AML-193 (cell line): ENCODE measurements at regions not wholly inside any gene's neighbourhood (a gene's known extent, or its start where the extent isn't known, plus 50 kb on each side); places are given as distances from the start of the nearest gene placed in this dataset.

Source experiments
- DNase-seq, 2 experiments: peaks; one replicate each; lab custom pipeline; 2025; lab: John Stamatoyannopoulos, UW

GRCh38 chr7:33754933-33755928 lies 150.1 kb upstream of the BMPER start:
- DNase-seq: no peak

DNA sequence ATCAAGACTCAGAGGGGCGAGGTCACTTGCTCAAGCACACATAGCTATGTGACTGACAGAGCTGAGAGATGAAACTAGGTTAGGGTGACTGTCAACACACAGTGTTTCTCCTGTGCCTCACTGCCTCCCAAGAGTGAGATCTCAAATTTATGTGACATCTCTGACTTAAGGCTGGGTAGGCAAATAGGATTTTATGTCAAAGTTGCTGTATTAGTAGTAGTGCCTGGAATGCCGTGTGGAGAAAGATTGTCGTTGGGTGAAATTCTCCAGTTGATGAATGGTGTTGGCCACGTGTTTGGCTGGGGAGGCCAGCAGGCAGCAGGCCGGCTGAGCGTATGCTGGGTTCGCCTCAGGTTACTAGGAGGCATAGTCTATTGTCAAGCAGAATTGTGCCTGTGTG lies 148.3 kb upstream of the BMPER start:
- no peak for DNase-seq

- DNase-seq: peak; percentile 42 to 46
Observed at GRCh38 chr7:33757563-33758165, 147.7 kb upstream of the BMPER start.

DNA sequence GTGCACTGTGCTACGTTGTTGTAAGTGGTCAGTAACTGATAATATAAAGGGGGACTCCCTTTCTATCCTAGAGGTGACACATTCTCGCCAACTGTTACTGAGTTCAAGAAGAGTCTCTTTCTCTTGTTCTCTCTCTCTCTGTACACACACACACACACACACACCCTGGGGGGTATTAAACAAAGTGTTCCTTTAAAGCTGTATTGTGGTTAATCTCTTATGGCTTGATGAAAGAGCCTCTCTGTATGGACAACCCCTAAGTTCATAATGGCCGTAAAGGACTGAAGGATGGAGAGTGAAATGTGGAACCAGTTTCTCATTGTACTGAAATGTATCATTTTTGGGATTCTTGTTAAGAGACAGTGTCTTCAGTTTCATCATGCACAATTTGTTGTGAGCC lies 145.2 kb upstream of the BMPER start:
- no peak for DNase-seq

GRCh38 chr7:33760834-33761233 lies 144.5 kb upstream of the BMPER start:
- no peak for DNase-seq

GRCh38 chr7:33761449-33762080 lies 143.8 kb upstream of the BMPER start:
- DNase-seq: no peak

GRCh38 chr7:33762151-33762910 lies 143.0 kb upstream of the BMPER start:
- no peak for DNase-seq

- no peak for DNase-seq
Observed at GRCh38 chr7:33762911-33763306, 142.4 kb upstream of the BMPER start.

DNA sequence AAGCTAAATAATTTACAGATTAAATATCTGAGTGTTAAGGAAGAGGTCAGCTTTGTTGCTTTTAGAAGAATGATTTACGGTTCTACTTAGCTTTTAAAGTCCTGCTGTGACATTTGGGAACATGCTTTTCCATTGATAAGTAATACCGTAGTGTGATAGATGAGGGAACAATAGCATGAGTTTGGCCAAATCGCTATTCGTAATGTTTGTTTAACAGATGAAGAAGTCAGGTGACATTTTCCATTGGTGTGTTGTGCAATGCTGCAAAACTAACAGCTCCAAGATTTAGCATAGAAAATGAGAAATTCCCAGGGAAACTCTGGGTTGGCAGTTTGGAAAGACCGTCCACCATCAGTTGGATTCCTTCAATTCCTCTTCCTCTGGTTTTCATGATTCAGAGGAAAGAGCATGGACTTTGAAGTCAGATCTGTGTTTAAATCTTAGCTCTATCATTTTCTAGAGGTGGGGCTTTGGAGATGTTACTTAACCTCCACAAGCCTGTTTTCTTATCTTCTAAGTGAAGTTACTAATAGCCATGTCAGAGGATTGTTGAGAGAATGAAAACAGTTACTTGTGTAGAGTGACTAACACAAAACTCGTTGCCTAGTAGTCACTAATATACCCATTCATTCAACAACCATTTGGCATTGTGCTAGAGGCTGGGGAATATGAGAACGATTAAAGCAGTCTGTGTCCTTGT lies 140.4 kb upstream of the BMPER start:
- no peak for DNase-seq

DNA sequence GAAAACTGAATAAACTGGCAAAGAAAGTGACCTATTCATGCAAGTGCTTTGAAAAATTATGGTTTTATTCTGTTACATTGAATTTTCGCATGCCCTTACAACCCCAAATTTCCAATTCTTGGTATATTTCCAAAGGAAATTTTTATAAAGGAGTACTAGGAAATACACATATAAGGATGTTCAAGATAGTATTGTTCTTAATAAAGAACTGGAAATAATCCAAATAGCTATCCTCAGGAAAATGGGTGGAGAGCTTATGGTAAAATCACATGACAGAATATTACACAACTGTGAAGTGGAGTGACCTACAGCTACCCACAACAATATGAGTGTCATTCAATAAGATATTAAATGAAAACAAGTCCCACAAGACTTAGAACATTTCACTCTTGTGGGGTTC lies 138.9 kb upstream of the BMPER start:
- DNase-seq: no peak

DNA sequence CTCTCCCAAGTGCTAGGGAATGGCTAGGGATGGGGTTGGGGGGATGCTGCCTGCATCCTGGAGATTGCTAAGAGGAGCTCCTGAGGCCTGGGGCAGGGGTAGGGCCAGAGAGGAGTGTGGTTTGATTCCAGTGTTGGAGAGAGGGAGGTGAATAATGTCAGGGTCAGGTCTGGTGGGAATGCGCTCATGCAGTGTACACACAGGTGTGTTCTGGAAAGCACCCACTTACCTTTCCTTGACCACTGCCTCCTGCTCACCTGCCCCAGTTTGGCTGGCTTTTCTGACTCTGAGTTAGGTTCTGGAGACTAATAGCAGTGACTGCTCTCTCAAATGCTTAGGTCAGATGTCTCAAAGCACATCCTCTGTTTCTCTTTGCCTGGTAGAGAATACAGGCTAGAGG lies 135.4 kb upstream of the BMPER start:
- DNase-seq: no peak

- no peak for DNase-seq
Observed at GRCh38 chr7:33770576-33770975, 134.8 kb upstream of the BMPER start.

DNA sequence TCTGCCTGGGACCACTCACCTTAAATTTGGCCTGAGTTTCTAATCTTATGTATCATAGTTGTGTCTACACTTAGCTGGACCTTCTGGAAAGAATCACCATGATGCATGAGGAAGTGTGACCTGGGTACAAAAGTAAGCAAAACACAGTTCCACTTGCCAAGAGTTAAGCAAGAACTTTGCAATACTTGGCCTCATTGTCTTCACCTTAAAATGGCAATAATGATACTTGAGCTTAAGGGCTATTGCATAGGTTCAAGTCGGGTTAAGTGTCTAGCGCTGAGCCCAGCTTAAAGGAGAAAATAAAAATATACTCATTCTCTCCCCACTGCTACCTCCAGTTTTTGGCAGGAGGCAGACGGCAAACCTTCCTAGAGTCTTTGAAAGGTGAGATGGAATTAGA lies 133.9 kb upstream of the BMPER start:
- DNase-seq: no peak

GRCh38 chr7:33773053-33773452 lies 132.3 kb upstream of the BMPER start:
- no peak for DNase-seq

DNA sequence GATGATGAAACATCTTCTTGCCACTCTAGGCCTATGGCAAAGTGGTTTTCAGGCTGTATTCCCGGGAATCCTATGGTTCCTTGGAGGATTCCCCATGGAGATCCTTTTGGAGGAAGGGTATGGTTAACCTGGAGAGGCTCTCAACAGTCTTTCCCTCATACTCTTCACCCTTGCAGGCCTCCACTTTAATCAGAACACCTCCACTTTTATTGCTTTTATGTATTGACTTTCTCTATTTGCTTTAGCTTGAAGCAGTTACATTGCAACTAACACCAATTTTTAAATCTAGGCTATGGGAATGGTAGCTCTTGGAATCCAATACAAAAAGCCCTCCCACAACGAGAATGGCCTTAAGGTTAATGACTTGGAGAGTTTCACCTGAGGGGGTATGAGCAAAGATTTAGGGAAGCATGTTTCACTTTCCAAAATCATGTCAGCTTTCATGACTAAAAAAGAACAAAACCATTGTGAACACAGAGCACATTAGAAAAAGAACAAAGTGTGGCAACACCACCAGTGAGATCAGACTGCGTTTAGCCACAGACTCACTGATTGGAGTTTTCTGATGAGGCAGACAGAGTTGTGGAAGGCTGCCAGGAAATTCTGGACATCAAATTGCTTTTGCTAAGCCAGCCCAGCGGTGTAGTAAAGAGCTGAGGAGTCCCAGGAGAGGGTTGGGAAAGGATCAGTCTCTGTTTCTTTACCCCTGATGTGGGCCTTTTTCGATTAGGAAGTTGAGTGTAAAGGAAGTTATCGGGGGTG lies 130.4 kb upstream of the BMPER start:
- no peak for DNase-seq

DNA sequence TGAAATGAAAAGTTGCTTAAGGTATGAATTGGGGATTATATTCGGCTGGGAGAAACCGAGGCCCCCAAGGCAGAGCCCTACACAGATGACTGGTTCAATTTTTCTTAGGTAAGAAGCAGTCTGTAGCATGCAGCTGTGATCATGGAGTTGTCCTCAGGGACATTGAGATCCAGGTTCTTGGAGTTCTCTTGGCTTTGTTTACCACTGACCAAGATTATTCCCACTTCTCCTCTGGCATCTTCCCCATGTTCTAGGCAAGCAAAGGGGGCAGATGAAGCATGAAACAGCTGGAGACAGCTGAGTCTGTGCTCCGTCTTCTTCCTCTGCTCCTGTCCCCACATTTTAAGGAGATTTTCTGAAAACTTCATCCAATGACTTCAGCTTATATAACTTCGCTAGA lies 129.5 kb upstream of the BMPER start:
- no peak for DNase-seq

- DNase-seq: no peak
Observed at GRCh38 chr7:33776788-33777187, 128.6 kb upstream of the BMPER start.

DNA sequence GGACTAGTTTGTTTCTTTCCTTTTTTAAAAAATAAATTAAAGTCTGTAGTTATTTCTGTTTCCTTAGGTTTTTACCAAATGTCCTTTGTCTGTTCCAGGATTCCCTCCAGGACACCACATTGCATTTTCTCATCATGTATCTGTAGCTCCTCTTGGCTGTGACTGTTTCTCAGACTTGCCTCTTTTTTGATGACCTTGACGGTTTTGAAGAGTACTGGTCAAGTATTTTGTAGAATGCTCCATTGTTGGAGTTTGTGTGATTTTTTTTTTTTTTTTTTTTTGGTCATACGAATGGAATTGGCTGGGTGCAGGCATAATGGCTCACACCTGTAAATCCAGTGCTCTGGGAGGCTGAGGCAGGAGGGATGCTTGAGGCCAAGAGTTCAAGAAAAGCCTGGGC lies 127.1 kb upstream of the BMPER start:
- no peak for DNase-seq

- no peak for DNase-seq
Observed at GRCh38 chr7:33779216-33779615, 126.1 kb upstream of the BMPER start.

DNA sequence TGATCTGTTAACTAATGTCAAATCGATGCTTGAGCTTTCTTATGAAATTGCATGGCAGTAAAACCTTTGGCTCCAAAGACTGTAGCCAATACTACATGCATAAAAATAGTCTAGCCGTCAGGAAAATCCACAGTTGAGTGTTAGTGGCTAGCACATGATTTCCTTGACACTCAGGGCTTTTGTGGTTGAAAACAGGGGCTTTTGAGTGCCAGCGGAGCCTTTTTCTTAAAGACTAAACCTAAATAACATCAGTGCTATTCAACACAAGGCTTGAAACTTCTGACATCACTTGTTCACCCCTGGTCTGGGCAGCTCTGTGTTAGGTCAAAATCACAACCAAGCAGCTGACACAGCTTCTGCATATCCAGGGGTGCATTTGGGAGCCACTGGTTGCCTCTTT lies 124.2 kb upstream of the BMPER start:
- DNase-seq: no peak

- no peak for DNase-seq
Observed at GRCh38 chr7:33781796-33782195, 123.5 kb upstream of the BMPER start.
